Right kidney (tissue), 1 donor: ENCODE measurements at regions not wholly inside any gene's neighbourhood (a gene's known extent, or its start where the extent isn't known, plus 50 kb on each side); places are given as distances from the start of the nearest gene placed in this dataset.

ENCODE experiments used
- DNase-seq: peaks from one replicate; pipeline ENCODE4 v3.0.0-alpha.2; 2016

DNA sequence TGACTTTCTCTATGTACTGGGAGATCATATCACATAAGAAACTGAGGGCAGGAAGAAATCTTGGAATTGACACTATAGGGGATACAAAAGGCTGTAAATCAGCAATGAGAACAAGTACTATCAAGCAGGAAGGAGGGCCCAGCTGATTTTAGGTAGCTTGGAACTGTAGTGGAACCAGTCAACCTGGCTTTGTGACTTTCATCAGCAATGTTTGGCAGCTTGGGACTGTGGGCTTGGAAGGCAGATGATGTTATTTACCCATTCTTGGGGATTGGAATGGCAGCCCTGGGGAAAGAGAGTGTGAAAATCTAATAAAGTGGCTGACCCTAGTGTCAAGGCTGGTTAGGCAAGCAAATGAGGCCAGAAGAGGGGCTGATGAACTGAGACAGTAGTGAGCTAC lies 1073.3 kb downstream of the ADGRL2 start:
- no peak for DNase-seq

DNA sequence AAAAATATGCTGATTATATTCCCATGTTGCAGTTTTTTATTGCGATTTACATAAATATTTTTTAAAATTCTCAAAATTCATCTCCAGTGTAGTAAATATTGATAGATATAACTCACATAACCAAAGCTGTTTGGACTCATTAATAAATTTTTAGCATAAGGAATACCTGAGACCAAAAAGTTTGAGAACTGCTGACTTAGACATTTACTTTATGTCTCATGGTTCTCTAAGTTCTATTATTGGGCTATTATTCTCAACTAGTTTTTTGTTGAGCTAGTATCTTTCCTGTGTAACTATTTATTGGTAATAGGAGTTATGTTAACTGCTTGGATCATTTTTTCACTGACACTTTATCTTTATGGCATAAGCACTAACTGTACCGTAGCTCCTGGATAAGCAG lies 1069.6 kb downstream of the ADGRL2 start:
- DNase-seq = no peak

DNA sequence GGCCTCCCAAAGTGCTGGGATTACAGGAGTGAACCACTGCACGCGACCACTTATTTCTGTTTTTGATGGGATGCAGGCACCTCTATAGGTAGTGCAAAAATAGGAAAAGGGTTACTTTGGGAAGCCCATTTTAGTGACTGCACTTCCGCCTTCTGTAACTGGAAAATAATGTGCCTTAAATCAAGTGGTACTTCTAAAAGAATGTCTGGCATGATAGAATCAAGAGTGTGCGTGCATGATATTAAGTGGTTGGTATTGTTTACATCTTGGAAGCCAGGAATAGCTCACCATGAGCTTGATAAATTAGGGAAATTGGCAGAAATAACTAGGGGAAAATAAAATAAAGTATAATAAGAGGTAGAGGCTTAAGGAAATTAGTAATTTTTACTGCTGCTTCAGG lies 1067.0 kb downstream of the ADGRL2 start:
- DNase-seq = no peak

DNA sequence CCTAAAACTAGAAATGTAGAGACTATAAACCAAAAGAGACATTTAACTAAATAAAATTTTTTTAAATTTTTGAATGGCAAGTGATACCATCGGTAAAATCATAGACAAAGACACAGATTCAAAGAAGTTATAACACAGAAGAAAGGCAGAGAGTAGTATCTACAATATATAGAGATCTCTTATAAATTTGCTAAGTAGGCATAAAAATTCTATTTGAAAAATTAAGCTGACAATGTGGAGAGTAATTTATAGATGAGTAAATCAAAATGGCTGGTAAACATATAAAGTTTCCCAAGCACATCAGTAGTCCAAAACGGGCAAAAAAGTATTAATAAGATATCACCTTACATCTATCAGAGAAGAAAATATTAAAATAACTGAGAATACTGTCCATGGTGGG lies 1061.0 kb downstream of the ADGRL2 start:
- no peak for DNase-seq

DNA sequence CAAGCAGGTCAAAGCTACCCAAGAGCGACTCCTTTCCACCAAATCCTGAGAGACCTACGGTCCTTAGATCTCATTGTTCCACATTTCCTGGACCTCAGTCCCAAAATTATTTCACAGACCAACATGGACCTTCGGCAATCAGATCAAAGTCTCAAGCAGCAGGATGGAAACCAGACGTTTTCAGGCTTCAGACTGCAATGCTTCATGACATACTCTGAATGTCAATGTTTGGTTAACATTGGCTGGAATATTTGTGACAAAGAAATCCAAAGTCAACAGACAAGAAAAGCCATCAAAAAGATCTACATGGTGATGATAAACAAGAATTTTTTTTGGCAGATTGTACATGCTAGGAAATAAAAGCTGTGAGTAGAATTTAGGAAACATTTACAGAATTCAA lies 1057.3 kb downstream of the ADGRL2 start:
- no peak for DNase-seq

DNA sequence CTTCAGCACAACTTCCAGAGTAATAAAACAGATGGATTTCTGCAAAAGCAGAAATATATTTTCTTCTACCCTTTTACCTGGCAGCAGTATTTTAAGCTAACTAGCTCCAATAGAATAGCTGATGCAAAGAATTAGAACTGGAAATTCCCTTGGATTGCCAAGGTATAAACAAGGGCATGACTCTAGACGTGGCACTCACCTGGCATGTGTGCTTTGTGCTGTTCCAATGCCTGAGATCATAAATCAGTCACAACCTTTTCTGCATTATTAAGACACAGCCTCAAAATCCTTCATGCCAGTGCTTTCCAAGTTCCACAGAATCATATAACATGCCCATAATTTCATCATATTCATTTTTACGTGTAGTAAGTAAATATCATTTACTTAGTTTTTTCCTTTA lies 1048.7 kb downstream of the ADGRL2 start:
- no peak for DNase-seq

DNA sequence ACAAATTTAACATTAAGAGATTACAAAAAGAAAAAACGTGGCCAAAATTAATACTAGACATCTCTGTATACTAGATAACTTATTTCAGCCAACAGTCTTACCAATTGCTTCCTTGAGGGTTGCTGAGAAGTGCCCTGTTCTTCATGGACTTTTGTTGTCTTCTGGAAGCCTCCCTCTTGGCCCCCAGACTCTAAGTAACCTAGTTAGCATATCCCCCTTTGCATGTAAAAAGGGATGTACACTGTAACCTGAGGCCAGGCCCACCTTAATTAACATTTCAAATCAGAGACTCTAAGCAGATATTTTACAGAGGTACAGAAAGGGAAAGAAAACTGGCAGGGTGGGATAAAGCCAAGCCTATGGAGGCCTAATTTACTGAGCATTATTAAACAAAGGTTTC lies 1047.3 kb downstream of the ADGRL2 start:
- DNase-seq = no peak

DNA sequence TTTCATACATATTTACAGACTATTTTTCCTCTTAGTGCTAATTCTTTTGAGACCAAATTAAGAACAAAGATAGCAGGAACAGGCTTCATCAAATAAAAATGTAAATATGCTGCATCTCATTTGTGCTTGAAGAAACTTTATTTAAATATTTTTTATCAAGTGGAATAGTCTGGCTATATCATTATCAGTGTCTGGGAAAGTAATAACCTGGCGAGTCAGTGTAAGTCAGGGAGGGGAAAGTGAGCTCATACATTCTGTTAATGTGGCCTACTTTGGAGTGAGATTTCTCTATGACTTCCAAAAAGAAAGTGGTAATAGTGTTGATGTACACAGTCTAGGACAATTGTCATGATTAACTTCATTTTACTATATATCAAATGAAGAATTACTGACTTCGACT lies 1045.1 kb downstream of the ADGRL2 start:
- DNase-seq = no peak

DNA sequence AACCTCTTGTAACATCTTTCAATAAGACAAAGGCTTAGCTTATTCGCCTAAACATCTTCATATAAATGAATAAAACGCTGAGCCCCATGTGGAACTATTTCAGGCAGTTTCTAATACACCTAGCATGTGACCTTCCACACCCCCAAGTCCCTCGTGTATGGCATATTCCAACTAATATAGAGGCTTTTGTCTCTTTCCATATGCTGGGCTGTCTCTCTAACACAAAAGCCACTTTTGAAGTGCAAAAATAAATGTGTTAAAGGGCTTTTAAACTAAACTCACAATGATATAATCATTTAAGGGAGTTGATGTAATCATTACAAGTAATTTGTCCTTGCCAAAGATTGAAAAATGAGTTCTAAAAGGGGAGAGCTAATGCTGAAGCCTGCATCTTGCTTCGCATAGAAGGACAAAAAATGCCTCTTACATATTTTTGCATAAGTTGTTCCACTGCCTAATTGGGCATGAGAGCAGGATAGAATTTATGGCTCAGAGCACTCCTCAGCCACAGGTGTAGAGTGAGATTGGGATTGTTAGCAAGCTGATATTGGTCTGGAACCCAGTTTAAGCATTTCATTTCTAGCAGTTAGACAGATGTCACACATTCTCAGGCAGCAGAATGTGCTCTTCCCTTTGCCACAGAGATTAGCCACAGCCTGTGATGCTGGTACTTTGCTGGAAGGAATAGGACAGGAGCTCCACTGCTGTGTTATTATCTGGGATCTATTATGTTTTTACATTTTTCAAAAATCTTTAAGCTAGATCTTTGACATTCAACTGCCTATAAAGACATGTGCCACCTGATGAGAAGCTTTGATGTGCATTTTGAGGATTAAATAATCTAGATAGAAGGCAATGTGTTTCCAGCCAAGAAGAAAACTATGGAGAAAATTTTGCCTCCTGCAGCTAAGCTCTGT lies 1044.4 kb downstream of the ADGRL2 start:
- no peak for DNase-seq

DNA sequence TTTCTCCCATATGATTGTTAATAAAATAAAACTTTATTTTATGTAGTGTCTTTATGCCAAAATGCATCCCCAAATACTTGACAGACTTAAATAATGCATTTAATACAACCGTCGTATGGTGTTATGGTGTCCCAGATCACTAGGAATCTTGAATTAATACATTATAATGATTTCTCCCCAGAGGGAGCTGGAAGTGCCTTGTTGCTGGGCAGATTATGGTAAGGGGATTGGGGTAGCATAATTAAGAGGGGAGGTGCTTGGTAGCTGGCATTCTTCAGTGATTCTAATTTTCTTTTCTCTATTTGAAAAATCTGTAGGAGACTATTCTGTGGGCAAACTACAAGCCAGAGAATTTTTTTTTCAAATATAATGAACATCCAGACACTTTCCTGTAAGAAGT lies 1043.7 kb downstream of the ADGRL2 start:
- no peak for DNase-seq

DNA sequence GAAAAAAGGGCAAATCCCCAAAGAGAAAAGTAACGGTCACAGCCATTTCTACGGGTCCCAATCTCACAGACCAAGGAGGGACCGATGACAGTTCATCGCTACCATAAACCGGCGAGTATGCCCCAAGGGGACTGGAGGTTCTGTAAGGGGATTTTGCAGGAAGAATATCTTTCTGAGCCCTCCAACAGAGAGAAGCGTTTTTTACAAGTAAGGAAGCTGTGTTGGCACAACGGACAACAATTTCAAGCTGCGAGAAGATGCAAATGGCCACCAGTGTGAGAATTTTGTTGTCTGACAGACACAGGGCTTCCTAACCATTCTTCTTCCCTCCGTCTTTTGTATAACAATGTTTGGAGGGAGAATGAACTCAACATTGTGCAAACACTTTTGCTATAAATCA lies 1043.1 kb downstream of the ADGRL2 start:
- DNase-seq = no peak

DNA sequence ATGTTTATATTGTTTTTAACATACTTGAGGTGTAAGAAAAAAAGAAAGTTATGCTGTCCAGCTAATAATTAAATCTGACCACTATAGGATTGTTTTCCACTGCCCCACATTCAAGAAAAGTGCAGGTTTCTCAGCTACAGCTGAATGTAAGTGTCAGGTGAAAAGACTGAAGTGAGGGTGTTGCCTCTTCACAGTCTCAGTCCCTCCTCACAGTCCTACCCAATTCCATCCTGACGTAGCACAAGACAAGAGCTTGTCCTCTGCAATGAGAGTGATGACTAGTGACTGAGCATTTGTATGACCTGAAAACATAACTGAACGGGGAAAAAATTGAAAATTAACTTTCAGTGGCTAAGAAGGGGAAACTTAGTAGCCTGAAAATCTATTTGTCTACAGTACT lies 1039.5 kb downstream of the ADGRL2 start:
- DNase-seq = no peak

DNA sequence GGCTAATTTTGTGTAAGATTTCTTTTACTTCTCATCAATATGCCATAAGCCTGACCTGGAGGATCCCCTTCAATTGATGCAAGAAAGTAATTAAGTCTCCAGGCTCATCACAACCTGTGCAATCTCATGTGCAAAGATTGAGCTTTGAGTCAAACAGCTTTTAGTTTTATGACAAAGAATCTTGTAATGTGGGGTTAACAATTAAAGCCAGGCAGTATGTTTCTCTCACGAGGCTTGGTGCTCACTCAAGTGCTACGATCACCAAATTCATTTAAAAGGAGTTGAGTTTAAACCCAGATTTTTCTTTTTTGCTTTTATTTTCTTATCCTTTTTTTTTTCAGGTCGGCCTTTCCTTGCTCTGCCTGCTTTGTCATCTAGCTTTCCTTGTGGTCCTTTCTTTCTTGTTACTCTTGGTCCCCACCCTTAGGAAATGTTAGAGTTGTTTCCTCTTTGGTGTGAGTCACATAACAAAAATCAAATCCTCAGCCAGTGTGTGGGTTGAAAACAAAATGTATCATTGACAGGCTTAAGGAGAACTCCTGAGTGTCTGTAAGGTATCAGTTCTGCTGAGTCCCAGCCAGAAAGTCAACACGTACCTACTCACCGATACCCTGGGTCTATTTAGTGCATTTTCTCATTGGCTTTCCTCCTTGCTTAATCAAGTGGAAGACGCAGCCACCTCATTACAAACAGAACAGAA lies 1037.2 kb downstream of the ADGRL2 start:
- DNase-seq = no peak

DNA sequence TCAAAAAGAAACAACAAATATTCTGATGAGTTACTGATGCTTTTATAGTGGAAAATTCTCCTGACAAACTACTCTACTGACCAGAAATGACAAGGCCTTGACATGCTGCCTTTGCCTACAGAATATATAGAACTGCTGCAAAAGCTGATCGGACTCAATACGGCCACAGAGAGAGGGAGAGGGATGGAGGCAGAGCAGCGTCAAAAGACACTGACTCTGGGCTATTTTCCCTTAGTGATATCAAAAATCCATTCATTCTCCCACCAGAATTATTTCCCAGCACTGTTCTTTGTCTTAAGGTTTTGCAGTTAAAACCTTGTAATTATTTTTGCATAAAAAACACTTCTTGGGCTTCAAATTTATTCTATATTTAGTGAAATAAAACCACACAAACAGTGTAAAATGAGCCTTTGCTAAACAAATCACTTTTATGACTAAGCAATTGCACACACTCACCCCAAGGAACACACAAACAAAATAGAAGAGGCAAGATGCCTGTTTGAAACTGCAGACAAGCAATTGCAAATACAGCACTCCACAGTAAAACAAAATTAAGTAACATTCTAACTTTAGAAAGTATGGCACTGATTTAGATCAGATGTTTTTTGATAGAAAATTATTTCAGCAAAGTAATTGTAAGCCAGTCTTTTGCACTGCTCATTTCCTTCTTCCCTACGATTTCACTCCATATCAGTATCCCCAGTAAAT lies 1036.4 kb downstream of the ADGRL2 start:
- DNase-seq = no peak

DNA sequence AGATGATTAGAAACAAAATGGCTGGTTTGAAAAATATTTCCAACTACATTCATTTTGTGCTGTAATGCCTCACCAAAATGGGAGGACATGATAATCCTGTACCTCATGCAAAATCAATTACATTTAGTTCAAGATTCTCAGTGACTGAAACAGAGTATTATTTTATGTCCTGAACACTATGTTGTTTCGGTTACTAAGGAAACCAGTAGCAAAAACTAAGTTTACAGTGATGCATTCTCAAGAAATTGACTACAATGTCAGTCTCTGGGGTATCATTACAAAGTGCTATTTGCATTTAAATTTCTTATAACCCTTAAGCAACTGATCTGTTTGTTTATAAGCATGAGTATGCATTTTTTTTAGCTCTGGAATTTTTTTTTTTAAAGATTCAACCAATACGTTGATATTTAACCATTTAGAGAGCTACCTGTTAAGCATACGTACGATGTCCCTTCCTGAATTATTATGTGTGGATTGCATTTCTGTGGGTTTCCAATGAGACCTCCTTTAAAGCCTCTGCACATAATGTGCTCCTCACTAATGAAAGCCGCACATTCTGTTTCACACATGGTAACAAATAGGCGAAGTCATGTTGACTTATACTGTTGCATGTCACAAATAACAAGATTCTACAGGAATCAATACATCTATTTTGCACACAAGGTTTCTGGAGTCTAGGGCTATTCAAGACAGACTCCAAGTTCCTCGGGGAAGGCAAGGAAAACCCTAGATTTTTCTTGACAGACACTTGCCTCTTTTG lies 1035.7 kb downstream of the ADGRL2 start:
- no peak for DNase-seq

DNA sequence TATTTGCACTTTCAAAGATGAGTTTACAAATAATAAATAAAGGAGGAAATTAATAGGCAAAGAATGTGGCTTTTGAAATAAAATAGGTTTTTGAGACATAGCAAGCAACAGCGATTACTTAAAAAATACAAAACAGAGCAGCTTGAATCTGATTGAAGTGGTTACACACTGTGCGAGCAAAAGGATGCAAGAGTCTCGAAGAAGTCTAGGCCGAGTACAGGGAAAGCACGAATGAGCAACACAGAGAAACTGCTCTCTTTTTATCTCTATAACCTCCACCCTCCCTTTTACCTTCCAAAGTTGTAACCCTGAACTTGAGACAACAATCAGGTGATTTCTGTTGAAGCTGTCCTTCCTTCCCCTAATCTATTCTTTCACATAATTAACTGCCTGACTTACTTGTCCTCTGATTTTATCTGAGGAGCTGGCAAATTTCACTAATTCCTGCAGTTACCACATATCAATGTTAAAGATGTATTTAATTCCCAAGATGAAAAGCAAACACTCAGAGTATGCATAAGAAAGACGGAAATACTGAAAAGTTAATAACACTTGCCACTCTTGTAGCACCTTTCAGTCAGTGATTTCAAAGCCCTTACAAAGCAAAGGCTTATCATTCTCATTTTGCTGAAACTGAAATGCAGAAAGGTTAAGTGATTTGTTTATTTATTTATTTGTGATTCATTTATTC lies 1030.1 kb downstream of the ADGRL2 start:
- no peak for DNase-seq

DNA sequence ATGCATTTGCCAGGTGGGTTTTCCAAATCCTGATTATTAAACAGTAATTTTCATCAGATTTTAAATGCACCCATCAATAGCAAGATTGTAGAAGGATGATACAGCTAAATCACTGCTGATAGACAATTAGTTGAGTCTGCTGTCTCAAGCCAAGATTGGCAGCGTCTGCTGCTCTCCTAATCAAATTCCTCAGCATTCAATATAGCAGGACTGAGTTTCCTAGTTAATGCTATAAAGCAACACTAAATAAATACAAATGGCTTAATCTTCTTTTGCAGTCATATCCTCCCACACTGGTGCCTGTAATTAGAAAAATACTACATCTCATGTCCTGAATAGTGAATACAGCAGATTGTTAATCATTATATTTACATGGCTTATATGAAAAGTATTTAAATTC lies 1028.8 kb downstream of the ADGRL2 start:
- no peak for DNase-seq

DNA sequence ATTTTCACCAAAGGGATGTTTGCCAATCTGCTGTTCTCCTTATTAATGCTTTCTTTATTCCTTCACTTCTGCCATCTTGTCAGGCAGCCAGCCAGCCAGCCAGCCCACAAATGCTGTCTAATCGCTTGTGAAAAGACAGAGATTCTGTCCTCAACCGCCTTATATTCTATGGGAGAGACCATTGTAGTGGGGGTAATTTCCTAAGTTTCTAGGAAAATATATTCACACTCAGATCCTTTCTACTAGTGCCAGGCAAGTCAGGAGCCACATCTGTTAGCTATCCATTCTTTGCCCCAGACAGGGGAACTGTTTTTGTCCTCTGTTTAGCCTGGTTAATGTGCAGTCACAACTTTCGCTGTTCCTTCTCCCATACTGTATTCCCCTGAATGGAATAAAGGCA lies 1023.1 kb downstream of the ADGRL2 start:
- no peak for DNase-seq

DNA sequence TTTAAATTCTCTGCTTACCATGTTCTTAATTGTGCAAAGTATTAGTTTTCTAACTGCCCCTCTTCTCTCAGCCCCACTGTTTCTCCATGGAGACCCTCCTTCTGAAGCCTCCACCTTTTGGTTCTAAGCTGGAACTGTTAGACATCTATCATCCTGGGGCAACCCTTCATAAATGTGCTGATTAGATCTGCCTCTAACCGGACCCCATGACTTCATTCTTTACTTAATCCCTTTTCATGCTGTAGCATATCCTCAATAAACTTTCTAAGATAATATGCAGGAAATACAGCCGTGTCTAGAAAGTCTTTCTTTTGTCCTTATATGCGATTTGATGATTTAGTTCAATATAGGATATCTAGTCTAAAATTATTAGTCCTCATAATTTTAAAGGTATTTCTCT lies 1020.1 kb downstream of the ADGRL2 start:
- DNase-seq = no peak

DNA sequence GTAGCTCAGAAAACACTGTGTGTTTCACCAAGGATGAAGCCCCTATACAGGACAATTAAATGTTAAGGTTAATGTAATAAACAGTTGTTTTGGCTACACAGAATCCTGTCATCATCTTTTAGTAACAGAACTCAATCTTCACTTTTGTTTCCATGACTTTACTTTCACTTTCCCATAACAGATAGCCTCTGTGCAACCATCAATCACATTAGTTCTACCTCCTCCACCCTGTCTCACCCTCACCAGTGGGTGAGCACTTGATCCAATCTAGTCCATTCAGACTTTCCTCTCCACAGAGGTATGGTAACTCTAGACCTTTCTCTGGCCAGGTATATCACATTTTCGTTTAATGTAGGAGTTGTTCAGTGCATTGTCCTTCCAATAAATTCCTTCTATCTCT lies 1018.5 kb downstream of the ADGRL2 start:
- DNase-seq = no peak

DNA sequence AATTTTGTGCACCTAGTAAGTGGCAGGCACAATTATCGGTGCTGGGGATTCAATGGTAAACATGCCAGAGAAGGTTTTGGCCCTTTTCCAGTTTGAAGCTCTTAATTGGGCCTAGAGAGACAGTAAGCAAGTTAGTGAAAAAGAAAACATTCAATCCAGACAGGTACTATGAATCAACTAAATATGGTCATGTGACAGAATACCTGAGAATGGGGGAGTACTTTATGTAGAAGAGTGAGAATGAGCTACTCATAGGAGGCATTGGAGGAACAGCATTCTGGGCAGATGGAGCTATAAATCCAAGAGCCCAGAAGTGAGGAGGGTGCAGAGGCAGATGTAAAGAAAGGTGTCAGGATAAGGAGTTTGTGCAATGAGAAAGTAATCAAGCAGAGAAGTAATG lies 1017.9 kb downstream of the ADGRL2 start:
- no peak for DNase-seq

DNA sequence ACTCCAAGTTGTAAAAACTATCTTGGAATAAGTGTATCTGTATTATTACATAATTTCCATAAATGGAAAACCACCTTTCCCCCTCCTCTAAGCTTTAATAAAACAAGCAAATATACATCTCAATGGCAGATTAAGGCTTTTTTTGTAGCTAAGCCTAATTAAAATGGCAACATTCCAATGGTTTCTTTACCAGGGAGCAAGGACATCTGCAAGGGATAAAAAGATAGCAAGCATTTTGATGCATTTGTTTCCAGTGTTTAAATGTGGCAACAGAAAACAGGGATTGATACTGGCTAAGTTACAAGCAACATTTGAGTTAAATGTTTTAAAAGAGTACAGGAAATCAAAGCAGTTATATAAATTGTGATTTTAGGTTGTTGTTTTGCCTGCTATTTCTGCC lies 1012.7 kb downstream of the ADGRL2 start:
- no peak for DNase-seq
